ENCODE measurements at regions not wholly inside any gene's neighbourhood (a gene's known extent, or its start where the extent isn't known, plus 50 kb on each side); places are given as distances from the start of the nearest gene placed in this dataset.

DNA sequence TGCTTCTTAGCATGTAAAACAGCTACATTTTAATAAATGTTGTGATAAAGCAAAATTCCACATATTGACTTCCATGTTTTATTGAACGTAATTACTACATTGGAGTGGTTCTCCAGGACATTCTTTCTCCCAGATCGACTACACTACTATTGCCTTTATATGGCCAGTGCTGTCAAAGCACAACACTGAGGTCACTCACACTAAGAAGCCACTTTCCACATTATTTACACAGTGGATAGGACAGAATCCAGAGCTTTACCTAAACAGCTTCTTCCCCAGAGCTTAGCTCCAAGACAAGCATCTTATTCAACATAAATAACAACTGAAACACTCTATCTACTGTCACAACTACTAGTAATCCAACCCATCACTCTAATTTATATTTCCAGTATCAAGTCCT lies 73.9 kb upstream of the WDR75 start:
- no peak overlapping the region for H3K4me3 ChIP-seq (ENCODE audit: low read depth, low read length)
- TF ChIP-seq, protein P1, sequence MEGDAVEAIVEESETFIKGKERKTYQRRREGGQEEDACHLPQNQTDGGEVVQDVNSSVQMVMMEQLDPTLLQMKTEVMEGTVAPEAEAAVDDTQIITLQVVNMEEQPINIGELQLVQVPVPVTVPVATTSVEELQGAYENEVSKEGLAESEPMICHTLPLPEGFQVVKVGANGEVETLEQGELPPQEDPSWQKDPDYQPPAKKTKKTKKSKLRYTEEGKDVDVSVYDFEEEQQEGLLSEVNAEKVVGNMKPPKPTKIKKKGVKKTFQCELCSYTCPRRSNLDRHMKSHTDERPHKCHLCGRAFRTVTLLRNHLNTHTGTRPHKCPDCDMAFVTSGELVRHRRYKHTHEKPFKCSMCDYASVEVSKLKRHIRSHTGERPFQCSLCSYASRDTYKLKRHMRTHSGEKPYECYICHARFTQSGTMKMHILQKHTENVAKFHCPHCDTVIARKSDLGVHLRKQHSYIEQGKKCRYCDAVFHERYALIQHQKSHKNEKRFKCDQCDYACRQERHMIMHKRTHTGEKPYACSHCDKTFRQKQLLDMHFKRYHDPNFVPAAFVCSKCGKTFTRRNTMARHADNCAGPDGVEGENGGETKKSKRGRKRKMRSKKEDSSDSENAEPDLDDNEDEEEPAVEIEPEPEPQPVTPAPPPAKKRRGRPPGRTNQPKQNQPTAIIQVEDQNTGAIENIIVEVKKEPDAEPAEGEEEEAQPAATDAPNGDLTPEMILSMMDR (IDR thresholded peaks at IDR 0.05; ENCODE audit: low read depth, low read length), result no peak

DNA sequence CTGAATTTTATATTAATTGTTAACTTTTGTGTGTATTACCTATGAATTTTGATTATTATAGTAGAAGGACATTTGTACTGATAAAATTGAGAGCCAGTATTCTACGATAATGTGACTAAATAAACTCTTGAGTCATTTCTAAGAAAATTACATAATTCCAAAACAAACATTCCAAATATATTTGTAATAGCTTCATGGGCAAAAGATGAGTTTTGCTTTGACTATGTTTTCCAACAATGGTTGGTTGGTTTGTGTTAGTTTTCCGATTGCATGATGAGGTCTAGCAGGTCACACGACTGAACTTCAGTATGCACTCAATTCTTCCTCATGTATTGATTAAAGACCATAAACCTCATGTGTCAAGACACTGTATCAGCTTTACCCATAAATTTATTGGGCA lies 71.7 kb upstream of the WDR75 start:
- H3K4me3 ChIP-seq (ENCODE audit: low read depth, low read length), result no peak overlapping the region
- TF ChIP-seq, protein P1 (IDR thresholded peaks at IDR 0.05; ENCODE audit: low read depth, low read length), result no peak

DNA sequence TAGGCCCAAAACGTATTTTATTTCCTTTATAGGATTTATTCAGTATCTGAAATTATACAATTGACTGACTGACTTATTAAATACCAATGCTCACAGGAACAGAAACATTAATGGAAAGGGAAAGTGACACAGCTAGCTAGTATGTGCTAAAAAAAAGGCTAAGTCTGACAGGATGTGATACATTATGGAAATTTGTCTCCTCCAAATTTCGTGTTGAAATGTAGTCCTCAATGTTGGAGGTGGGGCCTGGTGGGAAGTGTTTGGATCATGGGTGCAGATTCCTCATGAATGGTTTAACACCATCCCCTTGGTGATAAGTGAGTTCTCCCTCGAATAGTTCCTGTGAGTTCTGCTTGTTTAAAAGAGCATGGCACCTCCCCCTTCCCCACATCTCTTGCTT lies 70.6 kb upstream of the WDR75 start:
- H3K4me3 ChIP-seq (ENCODE audit: low read depth, low read length), result no peak overlapping the region
- TF ChIP-seq, protein P1 (IDR thresholded peaks at IDR 0.05; ENCODE audit: low read depth, low read length), result no peak

DNA sequence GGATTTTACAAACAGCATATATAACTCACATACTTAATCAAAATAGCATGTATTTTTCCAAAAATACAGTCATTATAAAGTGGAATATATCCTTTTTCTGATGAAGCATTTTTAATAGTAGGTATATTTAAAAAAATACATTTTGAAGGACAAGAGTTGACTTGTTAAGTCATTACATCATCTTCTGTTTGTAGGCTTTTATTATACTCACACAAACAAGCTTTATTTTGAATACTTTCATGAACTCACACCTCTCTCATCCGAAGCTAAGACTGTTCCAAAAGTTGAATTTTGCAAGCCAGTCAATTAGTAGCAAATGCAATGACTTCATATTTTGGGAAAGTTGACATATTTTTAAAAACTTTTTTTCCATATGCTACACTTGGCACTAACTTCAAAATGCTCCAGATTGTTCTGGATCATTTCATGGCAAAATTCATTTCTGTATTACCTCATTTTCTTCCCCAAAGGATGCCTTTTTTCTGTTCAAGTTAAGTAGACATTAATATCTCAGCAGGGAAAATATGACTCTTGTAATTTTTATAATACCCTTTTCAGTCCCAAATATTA lies 68.5 kb upstream of the WDR75 start:
- no peak overlapping the region for H3K4me3 ChIP-seq (ENCODE audit: low read depth, low read length)
- TF ChIP-seq, protein P1 (IDR thresholded peaks at IDR 0.05; ENCODE audit: low read depth, low read length), result no peak

DNA sequence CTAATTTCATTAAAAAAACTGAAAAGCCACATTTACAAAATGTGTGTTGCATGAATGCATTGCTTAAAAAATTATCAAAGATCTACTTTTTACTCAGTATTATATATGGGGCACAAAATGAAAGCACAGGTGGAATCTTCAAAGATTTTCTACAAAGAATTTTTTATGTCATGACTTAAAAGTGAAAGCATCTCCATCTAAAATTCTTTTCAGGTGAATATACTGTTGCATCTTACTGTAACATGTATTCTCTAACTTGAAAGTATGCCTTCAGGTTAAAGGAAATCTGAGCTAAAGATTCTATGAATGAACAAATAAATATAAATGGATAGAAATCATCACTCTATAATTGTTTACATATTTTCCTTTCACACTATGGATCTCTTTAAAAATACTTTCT lies 66.8 kb upstream of the WDR75 start:
- TF ChIP-seq, protein P1 (IDR thresholded peaks at IDR 0.05; ENCODE audit: low read depth, low read length), result no peak
- H3K4me3 ChIP-seq (ENCODE audit: low read depth, low read length), result no peak overlapping the region

DNA sequence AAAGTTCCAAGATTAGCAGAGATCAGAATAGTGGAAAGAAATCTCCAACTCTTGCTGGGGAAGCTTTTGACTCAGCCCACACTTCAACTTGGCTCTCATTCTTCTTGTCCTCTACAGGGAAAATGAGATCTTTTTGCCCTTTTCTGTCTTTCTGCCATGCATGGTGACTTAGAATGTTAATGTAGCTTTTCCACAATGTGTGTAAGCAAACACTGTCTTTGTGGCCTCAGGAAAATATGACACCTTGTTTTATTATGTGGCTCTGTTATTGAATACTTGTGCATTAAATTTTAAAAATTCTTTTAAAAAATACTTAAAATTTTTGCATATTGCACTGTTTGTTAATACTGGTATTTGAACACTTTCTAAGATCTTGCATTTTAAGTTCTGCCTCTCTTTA lies 65.4 kb upstream of the WDR75 start:
- TF ChIP-seq, protein P1 (IDR thresholded peaks at IDR 0.05; ENCODE audit: low read depth, low read length), result no peak
- H3K4me3 ChIP-seq (ENCODE audit: low read depth, low read length), result no peak overlapping the region

DNA sequence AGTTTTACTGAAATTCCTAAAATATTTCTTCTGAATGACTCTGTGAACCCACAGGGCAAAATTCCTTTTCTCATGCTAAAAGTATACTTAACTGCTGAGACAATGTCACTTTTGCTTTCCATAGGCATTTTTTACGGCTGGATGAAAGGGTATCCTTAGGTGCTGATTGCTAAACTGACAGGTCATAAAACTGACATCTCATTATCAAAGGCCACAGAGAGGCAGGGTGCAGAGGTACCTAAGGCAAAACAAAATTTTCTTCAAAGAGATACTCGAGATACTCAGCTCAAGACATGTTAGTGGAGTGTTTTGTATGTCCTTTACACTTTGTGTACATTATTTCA lies 62.0 kb upstream of the WDR75 start:
- TF ChIP-seq, protein P1 (IDR thresholded peaks at IDR 0.05; ENCODE audit: low read depth, low read length), result no peak
- peak overlapping the region; percentile 29 for H3K4me3 ChIP-seq (ENCODE audit: low read depth, low read length)

Data from WI38 (cell line).